Stimulated activated CD8-positive, alpha-beta memory T cell treated with anti-CD3 and anti-CD28 coated beads, Interleukin-12 subunit alpha, Interleukin-12 subunit beta, amount 100 ng/mL, for 1 hour (primary cell): ENCODE measurements at regions not wholly inside any gene's neighbourhood (a gene's known extent, or its start where the extent isn't known, plus 50 kb on each side); places are given as distances from the start of the nearest gene placed in this dataset.
"Not testable (repeated sequence)": the region's sequence is repeated elsewhere in the genome, so short reads cannot be mapped to it uniquely, and the experiment has no call there.

Source experiments
- DNase-seq: peaks from one replicate; pipeline ENCODE4 v3.0.0-alpha.2; 2020; ENCODE audit warnings: low read depth

DNA sequence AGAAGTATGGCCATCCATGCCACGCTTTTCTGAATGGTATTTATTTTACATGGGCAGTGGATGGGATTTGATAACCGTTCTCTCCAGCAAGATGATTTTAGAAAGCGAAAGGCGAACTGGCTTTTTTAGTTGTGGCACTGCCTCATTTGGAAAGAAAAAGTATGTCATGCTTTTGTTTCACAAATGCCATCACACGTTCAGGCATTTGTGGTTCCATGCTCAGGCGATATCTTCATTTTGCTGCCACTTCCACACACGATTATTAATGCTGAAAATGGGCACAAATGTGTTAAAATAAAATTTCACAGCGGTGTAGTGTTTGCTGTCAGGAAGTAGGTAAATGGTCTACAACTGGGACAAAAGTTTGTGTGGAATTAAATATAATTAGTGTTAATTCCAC is 328.1 kb downstream of the BCL2L11 start:
- not testable (repeated sequence) for DNase-seq

- DNase-seq: not testable (repeated sequence)
Measured at GRCh38 chr2:111450526-111450925, 329.8 kb downstream of the BCL2L11 start.

DNA sequence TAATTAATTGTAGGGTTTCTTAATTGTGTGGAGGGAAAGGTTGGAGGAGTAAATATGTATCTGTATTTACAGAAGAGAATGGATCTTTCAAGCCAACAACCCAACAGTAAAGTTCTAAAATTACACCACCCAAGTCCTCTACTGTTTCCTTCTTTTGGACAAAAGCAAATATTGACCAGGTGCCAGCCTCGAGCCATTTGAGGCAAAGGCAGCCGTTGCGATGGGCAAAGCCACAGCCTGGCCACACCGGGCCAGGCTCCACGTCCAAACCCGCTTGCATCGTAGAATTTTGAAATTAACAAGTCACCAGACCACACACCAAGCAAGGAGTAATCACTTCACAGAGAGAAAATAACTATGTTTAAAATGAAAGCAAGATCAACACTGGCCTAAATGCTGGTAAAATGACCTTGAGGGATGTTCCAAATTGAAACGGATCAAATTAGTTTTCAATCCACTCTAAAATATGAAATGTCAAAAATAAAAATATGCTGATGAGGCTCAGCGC is 331.0 kb downstream of the BCL2L11 start:
- DNase-seq: not testable (repeated sequence)

GRCh38 chr2:111452208-111452607 is 331.5 kb downstream of the BCL2L11 start:
- not testable (repeated sequence) for DNase-seq

DNA sequence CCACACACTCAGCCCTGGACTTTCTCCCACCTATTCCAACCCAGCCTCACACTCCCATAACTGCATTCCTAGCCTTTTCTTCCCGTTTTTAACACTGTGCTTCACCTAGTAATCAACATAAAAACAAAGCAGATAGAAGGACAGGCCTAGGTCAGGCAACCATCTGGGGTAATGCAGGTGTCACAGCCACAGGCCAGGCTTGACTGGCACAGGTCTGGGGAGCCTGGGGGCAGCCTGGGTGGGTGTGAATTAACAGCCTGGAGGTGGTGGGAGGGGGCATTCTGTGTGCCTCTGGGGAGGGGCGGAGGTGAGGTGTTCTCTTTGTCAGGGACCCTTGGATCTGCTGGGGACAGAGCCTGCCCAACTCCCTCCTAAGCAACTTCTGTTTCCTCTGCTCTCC is 332.6 kb downstream of the BCL2L11 start:
- DNase-seq: not testable (repeated sequence)

GRCh38 chr2:111453816-111454215 is 333.1 kb downstream of the BCL2L11 start:
- DNase-seq: not testable (repeated sequence)

GRCh38 chr2:111454404-111454803 is 333.7 kb downstream of the BCL2L11 start:
- peak; percentile 12 for DNase-seq

DNA sequence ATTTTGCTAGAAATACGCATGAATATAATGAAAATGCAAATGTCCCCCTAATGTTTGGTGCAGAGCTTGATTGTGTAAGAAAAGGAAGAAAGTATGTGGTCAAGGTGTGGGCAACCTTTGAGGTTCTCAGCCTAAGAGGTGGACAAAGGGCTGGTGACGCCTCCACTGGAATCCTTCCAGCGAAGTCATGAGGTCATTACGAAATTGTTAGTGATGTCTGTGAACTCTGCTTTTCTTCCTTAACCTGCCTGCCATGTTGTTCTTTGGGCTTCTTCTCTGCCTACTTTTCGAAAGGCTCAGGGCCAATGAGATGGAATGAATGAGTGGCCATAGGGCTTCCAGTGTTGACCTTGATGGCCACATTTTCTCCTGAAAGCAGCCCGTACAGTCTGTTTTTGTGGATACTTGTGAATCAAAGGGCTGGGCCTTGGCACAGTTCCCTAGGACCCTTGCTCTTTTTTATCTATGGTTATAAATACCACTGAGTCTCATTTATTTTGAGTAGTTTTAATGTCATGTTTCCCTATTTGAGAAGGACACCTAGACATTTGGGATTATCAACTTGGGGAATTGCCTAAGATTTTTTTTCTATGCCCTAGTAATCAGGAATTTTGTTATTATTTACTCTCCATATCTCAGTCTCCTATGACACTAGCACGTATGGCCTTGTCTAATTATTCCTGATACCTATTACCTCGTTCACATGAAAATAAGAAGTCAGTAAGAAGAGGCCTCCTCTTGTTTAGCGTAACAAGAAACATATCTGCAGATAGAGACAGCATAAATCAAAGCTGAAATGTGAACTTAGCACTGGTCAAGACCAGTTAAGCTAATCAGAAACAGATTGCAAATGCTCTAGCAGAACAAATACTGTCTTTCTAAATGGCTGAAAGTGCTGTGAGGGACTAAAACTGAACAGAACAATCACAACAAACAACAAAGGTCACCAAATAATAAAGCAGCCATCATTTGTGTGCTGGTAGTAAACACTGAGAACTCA is 334.6 kb downstream of the BCL2L11 start:
- DNase-seq: not testable (repeated sequence)

DNA sequence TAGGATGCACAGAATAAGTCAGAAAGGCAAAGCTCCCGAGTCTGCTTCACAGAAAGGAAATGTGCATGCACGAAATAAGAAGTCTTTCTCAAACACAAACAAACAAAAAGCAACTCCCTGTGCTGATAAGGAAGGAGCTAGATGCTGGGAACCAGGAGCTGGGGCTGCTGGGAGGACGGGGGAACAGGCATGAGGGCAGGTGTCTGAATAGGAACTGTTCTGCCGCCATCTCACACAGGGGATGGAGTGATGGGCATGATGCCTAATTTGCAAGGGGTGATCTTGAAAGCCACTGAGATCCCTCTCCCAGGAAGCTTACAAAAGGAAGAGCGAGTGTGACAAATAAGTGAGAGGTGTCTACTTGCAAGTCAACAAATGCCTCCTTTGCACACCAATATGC is 336.5 kb downstream of the BCL2L11 start:
- not testable (repeated sequence) for DNase-seq

- DNase-seq: not testable (repeated sequence)
Measured at GRCh38 chr2:111460901-111461300, 340.2 kb downstream of the BCL2L11 start.

DNA sequence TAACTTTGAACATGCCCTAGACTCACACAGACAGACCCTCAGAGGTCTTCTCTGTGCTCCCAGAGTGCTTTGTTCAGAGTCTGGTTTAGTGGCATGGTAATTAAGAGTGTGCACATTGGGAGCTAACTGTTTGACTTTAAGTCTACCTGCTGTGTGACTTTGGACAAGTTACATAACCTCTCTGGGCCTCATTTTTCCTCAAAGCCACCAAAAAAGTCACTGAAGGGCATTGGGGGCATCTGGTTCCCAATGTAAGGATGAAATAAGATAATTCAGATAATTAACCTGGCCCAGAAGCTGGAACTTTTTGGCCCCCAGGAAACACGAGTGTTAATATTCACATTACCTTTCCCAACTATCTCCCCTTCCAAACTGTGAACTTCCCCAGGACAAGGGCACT is 341.1 kb downstream of the BCL2L11 start:
- not testable (repeated sequence) for DNase-seq

- not testable (repeated sequence) for DNase-seq
Measured at GRCh38 chr2:111462572-111462971, 341.9 kb downstream of the BCL2L11 start.

- DNase-seq: not testable (repeated sequence)
Measured at GRCh38 chr2:111463238-111463848, 342.6 kb downstream of the BCL2L11 start.

- peak; percentile 15 for DNase-seq
Measured at GRCh38 chr2:111463956-111464355, 343.2 kb downstream of the BCL2L11 start.

DNA sequence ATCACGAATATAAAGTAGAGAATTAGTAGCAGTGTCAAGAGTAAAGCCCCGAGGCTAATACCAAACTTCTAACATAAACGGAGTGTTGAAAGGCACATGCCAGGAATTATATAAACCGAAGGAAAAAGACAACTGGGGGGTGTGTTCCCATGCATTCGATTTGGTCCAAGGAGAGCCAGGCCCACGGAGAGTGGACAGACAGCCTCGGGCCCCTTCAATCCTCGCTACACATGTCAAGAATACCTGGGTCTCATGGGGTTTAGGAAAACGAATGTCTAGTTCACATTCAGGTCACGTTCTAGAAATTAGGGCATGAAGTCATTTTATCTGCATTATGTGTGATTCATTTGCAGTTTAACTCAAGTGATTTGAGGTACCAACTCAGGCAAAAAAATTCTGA is 343.7 kb downstream of the BCL2L11 start:
- DNase-seq: not testable (repeated sequence)

GRCh38 chr2:111465521-111465920 is 344.8 kb downstream of the BCL2L11 start:
- not testable (repeated sequence) for DNase-seq

DNA sequence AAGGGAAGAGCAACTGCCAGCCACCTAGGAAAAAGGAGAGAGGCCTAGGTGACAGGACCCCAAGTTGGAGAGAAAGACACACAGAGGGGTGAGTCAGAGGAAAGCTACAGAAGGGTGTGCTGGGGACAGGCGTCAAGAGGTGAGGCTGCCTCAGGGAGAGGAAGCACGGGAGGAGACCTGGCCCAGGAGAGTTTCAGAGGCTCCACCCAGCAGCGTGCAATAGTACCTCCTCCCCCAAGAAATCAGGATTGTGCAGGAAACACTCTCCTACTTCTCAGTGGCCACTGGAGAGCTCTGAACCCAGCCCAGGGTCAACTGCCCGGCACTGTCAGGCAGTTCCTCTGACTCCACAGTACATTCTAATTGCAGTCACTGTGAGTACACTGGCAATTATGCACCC is 346.0 kb downstream of the BCL2L11 start:
- not testable (repeated sequence) for DNase-seq

DNA sequence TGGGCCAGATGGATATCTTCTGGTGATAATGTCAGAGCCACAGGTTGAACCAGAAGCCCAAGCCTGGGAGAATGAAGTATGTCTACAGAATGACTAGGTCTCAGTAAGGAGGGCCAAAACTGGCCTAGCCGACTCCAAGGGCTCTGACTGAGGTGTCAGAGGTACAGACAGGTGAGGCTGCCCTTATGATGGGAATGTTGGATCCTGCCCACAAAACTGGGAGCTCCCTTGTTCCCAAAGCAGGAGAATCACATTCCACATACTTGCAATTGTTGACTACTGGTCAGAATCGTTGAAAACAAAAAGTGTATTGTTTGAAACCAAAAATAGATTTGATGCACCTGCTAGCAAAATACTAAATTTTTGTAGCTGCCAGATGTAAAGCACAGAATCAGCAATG is 350.2 kb downstream of the BCL2L11 start:
- not testable (repeated sequence) for DNase-seq

DNA sequence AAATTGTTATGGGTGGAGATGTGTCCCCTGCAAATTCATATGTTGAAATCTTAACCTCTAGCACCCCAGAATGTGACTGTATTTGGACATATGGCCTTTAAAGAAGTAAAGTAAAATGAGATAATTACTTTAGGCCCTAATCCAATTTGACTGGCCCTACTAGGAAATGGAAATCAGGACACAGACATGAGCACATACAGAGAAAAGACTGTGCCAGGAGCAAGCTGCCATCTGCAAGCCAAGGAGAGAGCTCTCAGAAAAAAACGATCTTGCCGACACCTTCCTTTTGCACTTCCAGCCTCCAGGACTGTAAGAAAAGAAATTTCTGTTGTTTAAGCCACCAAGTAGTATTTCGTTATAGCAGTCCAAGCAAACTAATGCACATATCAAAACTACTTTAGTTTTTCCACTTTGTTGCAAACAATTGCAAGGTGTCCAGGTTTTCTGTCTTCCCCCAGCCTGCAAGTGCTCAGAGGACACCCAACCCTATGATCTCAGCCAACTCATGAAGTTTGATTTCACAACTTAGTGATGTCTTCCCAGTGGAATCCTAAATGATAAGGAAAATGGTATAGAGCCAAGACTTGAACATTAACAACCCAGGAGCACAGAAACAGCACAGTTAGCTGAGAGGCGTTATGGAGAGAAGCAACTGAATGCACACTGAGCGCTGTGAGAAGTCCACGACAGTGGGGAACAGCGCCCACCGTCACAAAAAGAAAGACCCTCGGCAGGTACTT is 351.2 kb downstream of the BCL2L11 start:
- DNase-seq: not testable (repeated sequence)

- not testable (repeated sequence) for DNase-seq
Measured at GRCh38 chr2:111472844-111473403, 352.2 kb downstream of the BCL2L11 start.

- not testable (repeated sequence) for DNase-seq
Measured at GRCh38 chr2:111473522-111473921, 352.8 kb downstream of the BCL2L11 start.
